HAP-1 (cell line): ENCODE measurements at regions not wholly inside any gene's neighbourhood (a gene's known extent, or its start where the extent isn't known, plus 50 kb on each side); places are given as distances from the start of the nearest gene placed in this dataset.

Source experiments
- DNase-seq, 2 experiments: peaks; one replicate each; pipeline ENCODE4 v3.0.0-alpha.2; 2016 to 2020; ENCODE audit warnings: low spot score in 2 of 2
- H3K27me3 ChIP-seq: fragments of 250-450 bp; sonication (Bioruptor Pico); 2 replicates; pipeline ENCODE4 v1.5.1; 2020; ENCODE audit warnings: low read depth, mild to moderate bottlenecking, moderate library complexity
- H3K36me3 ChIP-seq: fragments of 250-450 bp; sonication (Bioruptor Pico); replicated peaks from 2 replicates; pipeline ENCODE4 v1.5.1; 2020; ENCODE audit warnings: mild to moderate bottlenecking
- H3K4me1 ChIP-seq: fragments of 250-450 bp; sonication (Bioruptor Pico); 2 replicates; pipeline ENCODE4 v1.5.1; 2020; ENCODE audit warnings: mild to moderate bottlenecking
- H3K4me3 ChIP-seq: fragments of 250-450 bp; sonication (Bioruptor Pico); 2 replicates; pipeline ENCODE4 v1.5.1; 2020; ENCODE audit warnings: mild to moderate bottlenecking, moderate library complexity
- H3K9me3 ChIP-seq: fragments of 250-450 bp; sonication (Bioruptor Pico); 2 replicates; pipeline ENCODE4 v1.5.1; 2020; ENCODE audit warnings: mild to moderate bottlenecking, moderate library complexity
- in situ Hi-C: fragments of 300-500 bp; cut with MboI; formaldehyde crosslinking; loops from 3 replicates; pipeline ENCODE4 v1.14.3; 2020; ENCODE audit warnings: low sequenced_read_pairs, inconsistent platforms, mixed read lengths

GRCh38 chr14:104373055-104373854 lies 206.3 kb upstream of the C14orf180 start:
- no peaks in the 10 kb centered on the region for H3K9me3 ChIP-seq
- in situ Hi-C loops: no loop called here
- H3K27me3 ChIP-seq: no peaks in the 10 kb centered on the region
- H3K4me1 ChIP-seq: no peaks in the 10 kb centered on the region
- H3K36me3 ChIP-seq: no peaks in the 10 kb centered on the region
- H3K4me3 ChIP-seq: no peak overlapping the region
- no peak for DNase-seq

GRCh38 chr14:104373855-104374717 lies 205.5 kb upstream of the C14orf180 start:
- Histone ChIP-seq H3K27me3 (no peaks in the 10 kb centered on the region), H3K36me3 (no peaks in the 10 kb centered on the region), H3K4me3 (no peak overlapping the region), H3K9me3 (no peaks in the 10 kb centered on the region), H3K4me1 (no peaks in the 10 kb centered on the region)
- in situ Hi-C loops: no loop called here
- no peak for DNase-seq

GRCh38 chr14:104374718-104375080 lies 204.9 kb upstream of the C14orf180 start:
- H3K4me1 ChIP-seq: no peaks in the 10 kb centered on the region
- no peaks in the 10 kb centered on the region for H3K36me3 ChIP-seq
- no peak overlapping the region for H3K4me3 ChIP-seq
- no peak for DNase-seq
- in situ Hi-C loops: no loop called here
- no peaks in the 10 kb centered on the region for H3K9me3 ChIP-seq
- no peaks in the 10 kb centered on the region for H3K27me3 ChIP-seq

- Histone ChIP-seq H3K9me3 (no peaks in the 10 kb centered on the region), H3K36me3 (no peaks in the 10 kb centered on the region), H3K4me3 (no peak overlapping the region), H3K4me1 (no peaks in the 10 kb centered on the region), H3K27me3 (no peaks in the 10 kb centered on the region)
- in situ Hi-C loops: no loop called here
- no peak for DNase-seq
These were observed 203.9 kb upstream of the C14orf180 start for GRCh38 chr14:104375551-104376201.

GRCh38 chr14:104376202-104377140 lies 203.1 kb upstream of the C14orf180 start:
- DNase-seq: no peak
- in situ Hi-C loops: no loop called here
- H3K27me3 ChIP-seq: no peaks in the 10 kb centered on the region
- H3K9me3 ChIP-seq: 0 out of 2 replicates have a peak, but pooled peaks cover 3% of the 10 kb centered on the region
- no peak overlapping the region for H3K4me3 ChIP-seq
- no peaks in the 10 kb centered on the region for H3K4me1 ChIP-seq
- no peaks in the 10 kb centered on the region for H3K36me3 ChIP-seq

- H3K4me3 ChIP-seq: no peak overlapping the region
- no peaks in the 10 kb centered on the region for H3K4me1 ChIP-seq
- H3K27me3 ChIP-seq: no peaks in the 10 kb centered on the region
- in situ Hi-C loops: no loop called here
- no peaks in the 10 kb centered on the region for H3K36me3 ChIP-seq
- no peak for DNase-seq
- 0 out of 2 replicates have a peak, but pooled peaks cover 3% of the 10 kb centered on the region for H3K9me3 ChIP-seq
These were observed 202.3 kb upstream of the C14orf180 start for GRCh38 chr14:104377256-104377655.

GRCh38 chr14:104378698-104379113 lies 200.9 kb upstream of the C14orf180 start:
- in situ Hi-C loops: no loop called here
- H3K4me3 ChIP-seq: no peak overlapping the region
- H3K4me1 ChIP-seq: no peaks in the 10 kb centered on the region
- H3K9me3 ChIP-seq: 0 out of 2 replicates have a peak, but pooled peaks cover 3% of the 10 kb centered on the region
- no peak for DNase-seq
- H3K27me3 ChIP-seq: no peaks in the 10 kb centered on the region
- H3K36me3 ChIP-seq: no peaks in the 10 kb centered on the region

GRCh38 chr14:104382361-104383087 lies 197.0 kb upstream of the C14orf180 start:
- in situ Hi-C loops: no loop called here
- no peak for DNase-seq
- H3K9me3 ChIP-seq: 0 out of 2 replicates have a peak, but pooled peaks cover 3% of the 10 kb centered on the region
- H3K36me3 ChIP-seq: no peaks in the 10 kb centered on the region
- no peaks in the 10 kb centered on the region for H3K4me1 ChIP-seq
- H3K27me3 ChIP-seq: no peaks in the 10 kb centered on the region
- no peak overlapping the region for H3K4me3 ChIP-seq

GRCh38 chr14:104383088-104383995 lies 196.2 kb upstream of the C14orf180 start:
- Histone ChIP-seq H3K4me3 (no peak overlapping the region), H3K4me1 (no peaks in the 10 kb centered on the region), H3K36me3 (no peaks in the 10 kb centered on the region), H3K27me3 (no peaks in the 10 kb centered on the region), H3K9me3 (0 out of 2 replicates have a peak, but pooled peaks cover 3% of the 10 kb centered on the region)
- in situ Hi-C loops: no loop called here
- no peak for DNase-seq

GRCh38 chr14:104383996-104384775 lies 195.4 kb upstream of the C14orf180 start:
- no peaks in the 10 kb centered on the region for H3K27me3 ChIP-seq
- 0 out of 2 replicates have a peak, but pooled peaks cover 3% of the 10 kb centered on the region for H3K9me3 ChIP-seq
- DNase-seq: no peak

GRCh38 chr14:104384776-104385071 lies 194.8 kb upstream of the C14orf180 start:
- in situ Hi-C loops: no loop called here
- Histone ChIP-seq H3K4me3 (no peak overlapping the region), H3K9me3 (0 out of 2 replicates have a peak, but pooled peaks cover 3% of the 10 kb centered on the region), H3K36me3 (no peaks in the 10 kb centered on the region), H3K27me3 (no peaks in the 10 kb centered on the region), H3K4me1 (no peaks in the 10 kb centered on the region)
- DNase-seq: no peak

More at GRCh38 chr14:104383996-104384775, 195.4 kb upstream of the C14orf180 start:
- in situ Hi-C loops: no loop called here
- no peaks in the 10 kb centered on the region for H3K4me1 ChIP-seq
- no peak overlapping the region for H3K4me3 ChIP-seq
- no peaks in the 10 kb centered on the region for H3K36me3 ChIP-seq
